ENCODE measurements at regions not wholly inside any gene's neighbourhood (a gene's known extent, or its start where the extent isn't known, plus 50 kb on each side); places are given as distances from the start of the nearest gene placed in this dataset.

DNA sequence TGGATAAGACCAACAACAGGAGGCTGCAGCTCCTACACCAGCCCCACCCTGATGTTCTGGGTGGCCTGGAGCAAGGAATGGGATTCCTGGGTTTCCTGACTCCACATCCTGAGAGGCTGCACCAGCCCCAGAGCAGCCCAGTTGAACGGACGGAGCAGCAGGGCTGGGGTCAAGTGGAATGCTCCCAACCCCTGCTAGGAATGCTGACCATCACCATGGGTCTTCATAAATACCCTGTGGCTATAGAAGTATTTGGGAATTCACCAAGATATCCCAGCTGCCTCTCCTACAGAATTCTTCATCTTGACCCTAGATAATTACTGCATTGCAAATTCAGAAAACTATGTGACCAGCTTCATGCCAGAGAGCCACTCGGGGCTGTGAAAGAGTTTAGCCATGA is 180.3 kb downstream of the THBS2 start:
- TF ChIP-seq POLR2A (IDR thresholded peaks at IDR 0.05) (no peak), CTCF (IDR thresholded peaks at IDR 0.05) (no peak)
